ENCODE measurements at regions not wholly inside any gene's neighbourhood (a gene's known extent, or its start where the extent isn't known, plus 50 kb on each side); places are given as distances from the start of the nearest gene placed in this dataset.

DNA sequence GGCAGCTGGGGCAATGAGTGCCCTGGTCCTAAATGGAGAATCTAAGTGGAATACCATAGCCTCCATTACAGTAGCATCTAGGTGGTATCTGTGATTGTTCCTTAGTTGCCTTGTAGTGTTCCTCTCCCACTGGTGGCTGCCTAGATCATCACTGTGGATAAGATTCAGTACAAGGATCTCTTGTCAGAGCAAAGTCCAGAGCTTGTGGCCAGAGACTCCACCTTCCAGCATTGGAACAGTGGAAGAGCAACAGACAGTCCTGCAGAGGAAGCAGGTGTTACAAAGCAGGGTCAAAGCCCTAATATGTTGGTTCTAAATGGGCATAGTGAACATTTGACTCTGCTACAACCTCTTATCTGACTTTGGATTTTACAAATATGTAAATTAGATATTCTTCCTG lies 194.1 kb upstream of the GRIK2 start:
- ATAC-seq (no peak), DNase-seq (no peak)
- intact Hi-C loops (cut with DNase I; ENCODE audit: low total_unique reads) = no loop called here
- Histone ChIP-seq H3K4me1 (no peaks in the 10 kb centered on the region), H3K9me3 (no peaks in the 10 kb centered on the region), H3K36me3 (no peaks in the 10 kb centered on the region), H3K27ac (no peak overlapping the region), H3K27me3 (no peaks in the 10 kb centered on the region), H3K4me3 (no peak overlapping the region)
- in situ Hi-C loops (cut with MboI; ENCODE audit: low sequenced_read_pairs in 4 of 4) = no loop called here
- TF ChIP-seq, protein P1, sequence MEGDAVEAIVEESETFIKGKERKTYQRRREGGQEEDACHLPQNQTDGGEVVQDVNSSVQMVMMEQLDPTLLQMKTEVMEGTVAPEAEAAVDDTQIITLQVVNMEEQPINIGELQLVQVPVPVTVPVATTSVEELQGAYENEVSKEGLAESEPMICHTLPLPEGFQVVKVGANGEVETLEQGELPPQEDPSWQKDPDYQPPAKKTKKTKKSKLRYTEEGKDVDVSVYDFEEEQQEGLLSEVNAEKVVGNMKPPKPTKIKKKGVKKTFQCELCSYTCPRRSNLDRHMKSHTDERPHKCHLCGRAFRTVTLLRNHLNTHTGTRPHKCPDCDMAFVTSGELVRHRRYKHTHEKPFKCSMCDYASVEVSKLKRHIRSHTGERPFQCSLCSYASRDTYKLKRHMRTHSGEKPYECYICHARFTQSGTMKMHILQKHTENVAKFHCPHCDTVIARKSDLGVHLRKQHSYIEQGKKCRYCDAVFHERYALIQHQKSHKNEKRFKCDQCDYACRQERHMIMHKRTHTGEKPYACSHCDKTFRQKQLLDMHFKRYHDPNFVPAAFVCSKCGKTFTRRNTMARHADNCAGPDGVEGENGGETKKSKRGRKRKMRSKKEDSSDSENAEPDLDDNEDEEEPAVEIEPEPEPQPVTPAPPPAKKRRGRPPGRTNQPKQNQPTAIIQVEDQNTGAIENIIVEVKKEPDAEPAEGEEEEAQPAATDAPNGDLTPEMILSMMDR (IDR thresholded peaks at IDR 0.05 in 4 of 5, conservative IDR thresholded peaks at IDR 0.05 in 1 of 5) = no peak
- TF ChIP-seq POLR2A (IDR thresholded peaks at IDR 0.05) = no peak

GRCh38 chr6:101202867-101203374 lies 190.6 kb upstream of the GRIK2 start:
- TF ChIP-seq, protein P1 (IDR thresholded peaks at IDR 0.05 in 4 of 5, conservative IDR thresholded peaks at IDR 0.05 in 1 of 5) = no peak
- TF ChIP-seq POLR2A (IDR thresholded peaks at IDR 0.05) = no peak
- no peaks in the 10 kb centered on the region for H3K27me3 ChIP-seq

DNA sequence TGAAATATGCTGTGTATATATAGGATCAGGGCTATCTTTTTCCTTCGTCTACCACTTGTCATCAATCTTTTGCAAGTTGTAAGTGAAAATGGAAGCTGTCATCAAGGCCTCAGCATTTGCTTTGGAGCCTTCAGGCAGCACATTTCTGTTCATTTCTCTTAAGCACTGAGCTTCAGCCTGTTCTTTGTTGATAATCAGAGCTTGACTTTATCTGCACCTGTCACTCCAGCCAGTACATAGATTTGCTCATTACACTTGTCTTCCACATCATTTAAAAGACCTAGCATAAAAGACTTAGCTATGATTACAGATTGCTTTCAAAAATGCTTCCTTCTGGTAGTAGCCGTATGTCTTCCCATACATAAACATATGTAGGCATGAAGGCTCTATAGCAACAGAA lies 189.8 kb upstream of the GRIK2 start:
- H3K9me3 ChIP-seq = no peaks in the 10 kb centered on the region
- intact Hi-C loops (cut with DNase I; ENCODE audit: low total_unique reads) = no loop called here
- in situ Hi-C loops (cut with MboI; ENCODE audit: low sequenced_read_pairs in 4 of 4) = no loop called here

More at GRCh38 chr6:101202867-101203374, 190.6 kb upstream of the GRIK2 start:
- in situ Hi-C loops (cut with MboI; ENCODE audit: low sequenced_read_pairs in 4 of 4) = no loop called here
- H3K27ac ChIP-seq = no peak overlapping the region
- H3K9me3 ChIP-seq = no peaks in the 10 kb centered on the region
- intact Hi-C loops (cut with DNase I; ENCODE audit: low total_unique reads) = no loop called here
- no peaks in the 10 kb centered on the region for H3K36me3 ChIP-seq
- ATAC-seq (no peak), DNase-seq (no peak)
- no peak overlapping the region for H3K4me3 ChIP-seq
- no peaks in the 10 kb centered on the region for H3K4me1 ChIP-seq

GRCh38 chr6:101208152-101208551 lies 185.4 kb upstream of the GRIK2 start:
- no peak for TF ChIP-seq POLR2A (IDR thresholded peaks at IDR 0.05)
- TF ChIP-seq, protein P1 (IDR thresholded peaks at IDR 0.05 in 4 of 5, conservative IDR thresholded peaks at IDR 0.05 in 1 of 5) = no peak
- Histone ChIP-seq H3K4me3 (no peak overlapping the region), H3K36me3 (no peaks in the 10 kb centered on the region), H3K4me1 (no peaks in the 10 kb centered on the region), H3K27me3 (no peaks in the 10 kb centered on the region), H3K9me3 (no peaks in the 10 kb centered on the region), H3K27ac (no peak overlapping the region)
- intact Hi-C loops (cut with DNase I; ENCODE audit: low total_unique reads) = no loop called here
- in situ Hi-C loops (cut with MboI; ENCODE audit: low sequenced_read_pairs in 4 of 4) = no loop called here
- ATAC-seq (no peak), DNase-seq (no peak)

More for the DNA sequence above, 189.8 kb upstream of the GRIK2 start:
- H3K4me1 ChIP-seq = no peaks in the 10 kb centered on the region
- no peak overlapping the region for H3K4me3 ChIP-seq
- no peak for ATAC-seq
- H3K27ac ChIP-seq = no peak overlapping the region
- DNase-seq = no peak
- H3K36me3 ChIP-seq = no peaks in the 10 kb centered on the region
- no peak for TF ChIP-seq POLR2A (IDR thresholded peaks at IDR 0.05)
- TF ChIP-seq, protein P1 (IDR thresholded peaks at IDR 0.05 in 4 of 5, conservative IDR thresholded peaks at IDR 0.05 in 1 of 5) = no peak
- no peaks in the 10 kb centered on the region for H3K27me3 ChIP-seq

DNA sequence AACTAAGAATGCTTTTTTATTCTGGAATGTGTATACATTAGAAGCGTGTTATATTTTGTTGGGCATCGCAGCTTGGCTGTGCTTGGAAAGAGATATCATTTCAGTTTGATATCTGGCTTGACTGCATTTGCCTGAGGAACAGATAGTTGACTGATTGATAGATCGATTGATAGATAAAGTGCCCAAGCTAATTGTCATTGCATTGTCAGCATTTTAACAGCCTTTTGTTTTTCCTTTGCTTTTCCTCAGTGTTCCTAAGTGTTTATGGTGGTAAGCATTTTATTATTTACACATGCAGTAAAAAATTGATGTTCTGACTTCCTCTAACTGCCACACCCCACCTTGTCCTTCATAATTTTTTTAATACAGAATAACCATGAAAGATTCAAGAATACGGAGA lies 180.9 kb upstream of the GRIK2 start:
- intact Hi-C loops (cut with DNase I; ENCODE audit: low total_unique reads) = no loop called here
- ATAC-seq (no peak), DNase-seq (no peak)
- TF ChIP-seq, protein P1 (IDR thresholded peaks at IDR 0.05 in 4 of 5, conservative IDR thresholded peaks at IDR 0.05 in 1 of 5) = no peak
- TF ChIP-seq POLR2A (IDR thresholded peaks at IDR 0.05) = no peak
- in situ Hi-C loops (cut with MboI; ENCODE audit: low sequenced_read_pairs in 4 of 4) = no loop called here
- H3K27ac ChIP-seq = no peak overlapping the region
- H3K27me3 ChIP-seq = no peaks in the 10 kb centered on the region
- H3K36me3 ChIP-seq = no peaks in the 10 kb centered on the region
- no peaks in the 10 kb centered on the region for H3K4me1 ChIP-seq
- H3K4me3 ChIP-seq = no peak overlapping the region
- no peaks in the 10 kb centered on the region for H3K9me3 ChIP-seq

All from gastrocnemius medialis (tissue), 4 donors.